ENCODE measurements at regions not wholly inside any gene's neighbourhood (a gene's known extent, or its start where the extent isn't known, plus 50 kb on each side); places are given as distances from the start of the nearest gene placed in this dataset.

DNA sequence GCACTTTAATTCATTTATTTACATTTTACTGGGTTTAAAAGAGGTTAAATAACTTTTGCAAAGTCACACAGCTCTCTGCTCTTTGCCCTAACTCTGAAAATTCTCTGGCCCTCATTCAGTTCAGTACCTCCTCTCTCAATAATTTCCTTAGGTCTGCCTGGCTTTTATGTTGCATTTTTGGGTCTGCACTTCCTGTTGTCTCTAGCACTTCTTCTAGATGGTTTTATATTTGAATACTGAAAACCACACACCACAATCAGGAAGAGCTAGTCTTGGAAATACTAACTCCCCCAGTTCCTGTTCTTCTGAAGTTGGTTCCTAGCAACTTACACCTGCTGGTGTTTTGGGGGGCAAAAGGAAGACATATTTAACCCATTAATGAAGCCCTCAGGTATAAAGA, 577.9 kb downstream of the HS3ST4 start:
- no peaks in the 10 kb centered on the region for H3K27me3 ChIP-seq (ENCODE audit: control insufficient read depth, low read length)
- no peaks in the 10 kb centered on the region for H3K79me2 ChIP-seq (ENCODE audit: control insufficient read depth, low read length)
- no peak overlapping the region for H3K4me3 ChIP-seq (ENCODE audit: low read length)
- H3K4me1 ChIP-seq (ENCODE audit: control insufficient read depth, low read length) = no peaks in the 10 kb centered on the region
- TF ChIP-seq, protein P1, sequence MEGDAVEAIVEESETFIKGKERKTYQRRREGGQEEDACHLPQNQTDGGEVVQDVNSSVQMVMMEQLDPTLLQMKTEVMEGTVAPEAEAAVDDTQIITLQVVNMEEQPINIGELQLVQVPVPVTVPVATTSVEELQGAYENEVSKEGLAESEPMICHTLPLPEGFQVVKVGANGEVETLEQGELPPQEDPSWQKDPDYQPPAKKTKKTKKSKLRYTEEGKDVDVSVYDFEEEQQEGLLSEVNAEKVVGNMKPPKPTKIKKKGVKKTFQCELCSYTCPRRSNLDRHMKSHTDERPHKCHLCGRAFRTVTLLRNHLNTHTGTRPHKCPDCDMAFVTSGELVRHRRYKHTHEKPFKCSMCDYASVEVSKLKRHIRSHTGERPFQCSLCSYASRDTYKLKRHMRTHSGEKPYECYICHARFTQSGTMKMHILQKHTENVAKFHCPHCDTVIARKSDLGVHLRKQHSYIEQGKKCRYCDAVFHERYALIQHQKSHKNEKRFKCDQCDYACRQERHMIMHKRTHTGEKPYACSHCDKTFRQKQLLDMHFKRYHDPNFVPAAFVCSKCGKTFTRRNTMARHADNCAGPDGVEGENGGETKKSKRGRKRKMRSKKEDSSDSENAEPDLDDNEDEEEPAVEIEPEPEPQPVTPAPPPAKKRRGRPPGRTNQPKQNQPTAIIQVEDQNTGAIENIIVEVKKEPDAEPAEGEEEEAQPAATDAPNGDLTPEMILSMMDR (IDR thresholded peaks at IDR 0.05; ENCODE audit: low read depth, low read length, poor library complexity, severe bottlenecking) = no peak
- no peak for TF ChIP-seq EZH2phosphoT487 (IDR thresholded peaks at IDR 0.05; ENCODE audit: borderline replicate concordance, low read length)
- no peaks in the 10 kb centered on the region for H3K36me3 ChIP-seq (ENCODE audit: control insufficient read depth, low read length)
- no peaks in the 10 kb centered on the region for H3K9me2 ChIP-seq (replicated peaks; ENCODE audit: control insufficient read depth, low read length)
- no peaks in the 10 kb centered on the region for H3F3A ChIP-seq (ENCODE audit: control insufficient read depth, insufficient read depth)
- no peak overlapping the region for H3K4me2 ChIP-seq (ENCODE audit: low read length)
- no peaks in the 10 kb centered on the region for H4K20me1 ChIP-seq (ENCODE audit: control insufficient read depth, insufficient read depth, low read depth, low read length)
- no peaks in the 10 kb centered on the region for H3K9me3 ChIP-seq (ENCODE audit: control insufficient read depth, insufficient read depth, low read length)
- no peak overlapping the region for H3K27ac ChIP-seq (ENCODE audit: low read depth, low read length)

DNA sequence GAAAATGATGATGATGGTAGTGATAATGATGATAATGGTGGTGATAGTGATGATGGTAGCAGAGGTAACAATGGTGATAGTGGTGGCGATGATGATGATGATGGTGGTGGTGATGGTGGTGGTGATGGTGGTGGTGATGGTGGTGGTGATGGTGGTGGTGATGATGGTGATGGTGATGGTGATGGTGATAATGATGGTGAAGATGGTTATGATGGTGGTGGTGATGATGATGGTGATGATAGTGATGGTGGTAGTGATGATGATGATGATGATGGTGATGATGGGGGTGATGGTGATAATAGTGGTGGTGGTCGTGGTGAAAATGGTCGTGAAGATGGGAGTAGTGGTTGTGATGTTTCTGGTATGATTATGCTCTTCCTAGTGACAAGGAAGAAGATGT, 581.8 kb downstream of the HS3ST4 start:
- H3F3A ChIP-seq (ENCODE audit: control insufficient read depth, insufficient read depth) = no peaks in the 10 kb centered on the region
- TF ChIP-seq, protein P1 (IDR thresholded peaks at IDR 0.05; ENCODE audit: low read depth, low read length, poor library complexity, severe bottlenecking) = no peak
- no peak for TF ChIP-seq EZH2phosphoT487 (IDR thresholded peaks at IDR 0.05; ENCODE audit: borderline replicate concordance, low read length)
- no peaks in the 10 kb centered on the region for H3K9me2 ChIP-seq (replicated peaks; ENCODE audit: control insufficient read depth, low read length)
- H3K27ac ChIP-seq (ENCODE audit: low read depth, low read length) = no peak overlapping the region
- H3K36me3 ChIP-seq (ENCODE audit: control insufficient read depth, low read length) = no peaks in the 10 kb centered on the region
- H3K79me2 ChIP-seq (ENCODE audit: control insufficient read depth, low read length) = no peaks in the 10 kb centered on the region
- H3K4me2 ChIP-seq (ENCODE audit: low read length) = no peak overlapping the region
- no peaks in the 10 kb centered on the region for H4K20me1 ChIP-seq (ENCODE audit: control insufficient read depth, insufficient read depth, low read depth, low read length)
- no peak overlapping the region for H3K4me3 ChIP-seq (ENCODE audit: low read length)
- H3K9me3 ChIP-seq (ENCODE audit: control insufficient read depth, insufficient read depth, low read length) = no peaks in the 10 kb centered on the region
- no peaks in the 10 kb centered on the region for H3K4me1 ChIP-seq (ENCODE audit: control insufficient read depth, low read length)
- no peaks in the 10 kb centered on the region for H3K27me3 ChIP-seq (ENCODE audit: control insufficient read depth, low read length)

DNA sequence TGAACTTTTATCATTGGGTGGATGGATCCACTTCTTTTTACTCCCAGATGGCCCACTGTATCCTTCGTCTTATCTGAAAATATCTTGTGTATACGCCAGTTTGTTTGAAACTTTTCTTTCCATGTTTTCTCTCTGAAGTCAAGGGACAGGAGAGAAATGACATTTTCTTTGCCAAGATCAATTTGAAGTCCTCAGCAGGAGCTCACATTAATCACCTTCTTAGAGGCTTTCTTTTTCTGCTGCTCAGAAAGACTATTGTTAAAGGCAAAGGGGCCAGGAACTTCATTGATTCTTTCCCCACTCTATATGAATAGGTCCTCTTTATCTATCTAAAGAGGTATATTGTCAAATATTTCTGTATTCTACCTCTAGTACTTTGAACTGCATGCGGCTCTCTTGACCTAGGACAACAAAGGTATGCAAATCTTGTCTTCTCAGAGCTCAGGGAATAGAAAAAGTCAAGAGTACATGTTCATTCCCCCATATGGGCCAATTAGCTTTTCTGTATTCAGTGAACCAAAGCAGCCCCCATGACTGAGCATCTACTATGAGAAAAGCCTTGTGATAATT, 583.3 kb downstream of the HS3ST4 start:
- no peaks in the 10 kb centered on the region for H3K79me2 ChIP-seq (ENCODE audit: control insufficient read depth, low read length)
- no peaks in the 10 kb centered on the region for H4K20me1 ChIP-seq (ENCODE audit: control insufficient read depth, insufficient read depth, low read depth, low read length)
- H3K4me1 ChIP-seq (ENCODE audit: control insufficient read depth, low read length) = no peaks in the 10 kb centered on the region
- H3K27me3 ChIP-seq (ENCODE audit: control insufficient read depth, low read length) = no peaks in the 10 kb centered on the region
- no peaks in the 10 kb centered on the region for H3K9me3 ChIP-seq (ENCODE audit: control insufficient read depth, insufficient read depth, low read length)
- no peaks in the 10 kb centered on the region for H3F3A ChIP-seq (ENCODE audit: control insufficient read depth, insufficient read depth)
- no peak overlapping the region for H3K4me2 ChIP-seq (ENCODE audit: low read length)
- no peak overlapping the region for H3K4me3 ChIP-seq (ENCODE audit: low read length)
- no peaks in the 10 kb centered on the region for H3K9me2 ChIP-seq (replicated peaks; ENCODE audit: control insufficient read depth, low read length)
- H3K27ac ChIP-seq (ENCODE audit: low read depth, low read length) = no peak overlapping the region
- no peaks in the 10 kb centered on the region for H3K36me3 ChIP-seq (ENCODE audit: control insufficient read depth, low read length)
- no peak for TF ChIP-seq EZH2phosphoT487 (IDR thresholded peaks at IDR 0.05; ENCODE audit: borderline replicate concordance, low read length)

- TF ChIP-seq, protein P1 (IDR thresholded peaks at IDR 0.05; ENCODE audit: low read depth, low read length, poor library complexity, severe bottlenecking) = no peak
- TF ChIP-seq EZH2phosphoT487 (IDR thresholded peaks at IDR 0.05; ENCODE audit: borderline replicate concordance, low read length) = no peak
- H4K20me1 ChIP-seq (ENCODE audit: control insufficient read depth, insufficient read depth, low read depth, low read length) = no peaks in the 10 kb centered on the region
Observed at GRCh38 chr16:26276289-26276688, 584.5 kb downstream of the HS3ST4 start.

More at GRCh38 chr16:26276289-26276688, 584.5 kb downstream of the HS3ST4 start:
- no peaks in the 10 kb centered on the region for H3K9me2 ChIP-seq (replicated peaks; ENCODE audit: control insufficient read depth, low read length)
- no peaks in the 10 kb centered on the region for H3K9me3 ChIP-seq (ENCODE audit: control insufficient read depth, insufficient read depth, low read length)
- no peak overlapping the region for H3K4me2 ChIP-seq (ENCODE audit: low read length)
- no peaks in the 10 kb centered on the region for H3K27me3 ChIP-seq (ENCODE audit: control insufficient read depth, low read length)
- H3K79me2 ChIP-seq (ENCODE audit: control insufficient read depth, low read length) = no peaks in the 10 kb centered on the region
- H3K27ac ChIP-seq (ENCODE audit: low read depth, low read length) = no peak overlapping the region
- no peaks in the 10 kb centered on the region for H3K4me1 ChIP-seq (ENCODE audit: control insufficient read depth, low read length)
- no peak overlapping the region for H3K4me3 ChIP-seq (ENCODE audit: low read length)
- no peaks in the 10 kb centered on the region for H3F3A ChIP-seq (ENCODE audit: control insufficient read depth, insufficient read depth)
- H3K36me3 ChIP-seq (ENCODE audit: control insufficient read depth, low read length) = no peaks in the 10 kb centered on the region
